HEK293T (cell line): ENCODE measurements at regions not wholly inside any gene's neighbourhood (a gene's known extent, or its start where the extent isn't known, plus 50 kb on each side); places are given as distances from the start of the nearest gene placed in this dataset.

Experiments
- CTCF ChIA-PET: fragments of 350-600 bp; formaldehyde crosslinking; extraction: SDS; loops from one replicate; lab custom pipeline; 2021; ENCODE audit warnings: antibody characterized with exemption, inconsistent platforms; lab: Yijun Ruan, JAX
- POLR2A ChIA-PET: fragments of 350-600 bp; formaldehyde crosslinking; extraction: SDS; loops from one replicate; lab custom pipeline; 2020; ENCODE audit warnings: antibody characterized with exemption, inconsistent platforms; lab: Yijun Ruan, JAX
- DNase-seq: peaks from one replicate; pipeline ENCODE4 v3.0.0; 2012; ENCODE audit warnings: mixed read lengths; ENCODE audit errors: extremely low spot score
- ARNT ChIP-seq: fragments of 450-650 bp; IDR thresholded peaks from 2 replicates; pipeline ENCODE4 v1.6.1; 2017; ENCODE audit warnings: mild to moderate bottlenecking
- BHLHE40 ChIP-seq: fragments of 450-650 bp; IDR thresholded peaks from 2 replicates; pipeline ENCODE4 v1.6.1; 2016; ENCODE audit warnings: mild to moderate bottlenecking, moderate library complexity, borderline replicate concordance
- CTBP1 ChIP-seq: fragments of 450-650 bp; IDR thresholded peaks from 2 replicates; pipeline ENCODE4 v1.6.1; 2016; ENCODE audit warnings: borderline replicate concordance
- ELF4 ChIP-seq: fragments of 450-650 bp; IDR thresholded peaks from 2 replicates; pipeline ENCODE4 v1.6.1; 2017; ENCODE audit warnings: antibody characterized with exemption
- FOXA1 ChIP-seq: fragments of 450-650 bp; IDR thresholded peaks from 2 replicates; pipeline ENCODE4 v1.6.1; 2016; ENCODE audit warnings: mild to moderate bottlenecking
- FOXK2 ChIP-seq: fragments of 450-650 bp; IDR thresholded peaks from 2 replicates; pipeline ENCODE4 v1.6.1; 2016; ENCODE audit warnings: mild to moderate bottlenecking
- FOXM1 ChIP-seq: fragments of 450-650 bp; IDR thresholded peaks from 2 replicates; pipeline ENCODE4 v1.6.1; 2017; ENCODE audit warnings: mild to moderate bottlenecking, borderline replicate concordance
- HDGF ChIP-seq: fragments of 450-650 bp; IDR thresholded peaks from 2 replicates; pipeline ENCODE4 v1.6.1; 2017; ENCODE audit warnings: antibody characterized with exemption, borderline replicate concordance
- L3MBTL2 ChIP-seq: fragments of 450-650 bp; conservative IDR thresholded peaks from 2 replicates; pipeline ENCODE4 v1.6.1; 2016; ENCODE audit warnings: mild to moderate bottlenecking
- LEF1 ChIP-seq: fragments of 450-650 bp; IDR thresholded peaks from 2 replicates; pipeline ENCODE4 v1.6.1; 2017; ENCODE audit warnings: mild to moderate bottlenecking, borderline replicate concordance
- NFRKB ChIP-seq: fragments of 450-650 bp; IDR thresholded peaks from 2 replicates; pipeline ENCODE4 v1.6.1; 2016; ENCODE audit warnings: mild to moderate bottlenecking, moderate library complexity
- SP1 ChIP-seq: fragments of 450-650 bp; IDR thresholded peaks from 2 replicates; pipeline ENCODE4 v1.6.1; 2017
- SUZ12 ChIP-seq: fragments of 450-650 bp; IDR thresholded peaks from 2 replicates; pipeline ENCODE4 v1.6.1; 2016; ENCODE audit warnings: mild to moderate bottlenecking
- TARDBP ChIP-seq: fragments of 450-650 bp; IDR thresholded peaks from 2 replicates; pipeline ENCODE4 v1.6.1; 2016
- ZNF384 ChIP-seq: fragments of 450-650 bp; IDR thresholded peaks from 2 replicates; pipeline ENCODE4 v1.6.1; 2016
- TF ChIP-seq, protein P1 (sequence below): fragments of 450-650 bp; IDR thresholded peaks from 2 replicates; pipeline ENCODE4 v1.6.1; 2016

DNA sequence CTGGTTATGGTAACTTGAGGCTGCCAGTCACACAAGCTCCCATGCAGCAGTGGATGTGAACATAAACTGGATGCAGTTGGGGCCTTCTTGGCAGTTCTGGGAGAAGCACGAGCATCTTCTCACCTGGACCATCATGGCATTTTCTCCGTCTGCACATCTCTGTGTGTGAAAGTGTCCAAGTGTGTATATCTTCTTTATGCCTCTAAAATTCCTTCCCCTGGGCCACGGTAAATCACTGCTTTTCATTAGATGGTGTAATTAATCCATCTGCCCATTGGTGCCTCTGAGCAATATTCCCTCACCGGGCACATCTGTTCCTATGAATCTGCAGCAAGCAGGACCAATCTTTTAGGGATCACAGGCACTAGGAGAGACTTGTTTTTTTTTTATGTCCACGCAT lies 138.0 kb downstream of the MAP3K7 start:
- no peak for TF ChIP-seq ELF4
- TF ChIP-seq SP1 = no peak
- no peak for TF ChIP-seq ZNF384
- TF ChIP-seq FOXK2 = no peak
- CTCF ChIA-PET = no interaction called here
- POLR2A ChIA-PET = no interaction called here
- DNase-seq = no peak

GRCh38 chr6:90446164-90446563 lies 140.7 kb downstream of the MAP3K7 start:
- CTCF ChIA-PET = interaction anchor here (0.6 kb wide), 1 partner anchor 26 kb away, joined by 3 read pairs; no protein-coding TSS in a partner anchor
- no peak for DNase-seq
- POLR2A ChIA-PET = no interaction called here

GRCh38 chr6:90445533-90446108 lies 141.3 kb downstream of the MAP3K7 start:
- ChIA-PET CTCF (no interaction called here), POLR2A (no interaction called here)
- no peak for TF ChIP-seq FOXA1
- DNase-seq = no peak

More at GRCh38 chr6:90446164-90446563, 140.7 kb downstream of the MAP3K7 start:
- TF ChIP-seq FOXM1 (no peak), FOXK2 (no peak)

DNA sequence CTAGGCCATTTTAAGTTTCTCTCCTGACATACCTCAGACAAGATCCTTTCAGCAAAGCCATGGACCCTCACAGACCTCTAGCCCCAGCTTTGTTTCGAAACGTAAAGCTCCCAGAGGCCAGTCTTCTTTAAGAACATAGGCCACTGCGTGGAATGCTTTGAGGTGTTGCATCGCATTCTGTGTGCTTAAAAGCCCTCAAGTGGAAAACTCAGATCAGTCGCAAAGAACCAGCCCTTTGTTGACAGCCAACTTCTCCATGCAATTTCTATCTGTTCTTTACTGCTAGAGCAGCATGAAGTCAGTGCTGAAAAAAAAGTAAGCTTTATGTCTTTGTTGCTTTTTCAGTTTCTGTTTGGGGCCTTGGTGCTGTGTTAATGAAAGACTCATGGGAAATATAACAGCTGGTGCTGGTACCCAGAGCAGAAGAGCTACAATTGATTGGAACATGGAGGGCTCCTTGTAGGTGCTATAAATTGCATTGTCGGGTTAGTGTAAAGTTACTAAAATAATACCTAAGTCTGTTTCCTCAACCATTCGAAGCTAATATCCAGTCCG lies 142.6 kb downstream of the MAP3K7 start:
- no peak for DNase-seq
- POLR2A ChIA-PET = no interaction called here
- TF ChIP-seq L3MBTL2 (no peak), SP1 (no peak), FOXM1 (no peak), FOXK2 (no peak), CTBP1 (no peak), BHLHE40 (no peak), LEF1 (no peak), SUZ12 (no peak), ZNF384 (no peak), TARDBP (no peak), HDGF (no peak), ARNT (no peak), NFRKB (no peak), ELF4 (no peak), FOXA1 (no peak)
- TF ChIP-seq, protein P1, sequence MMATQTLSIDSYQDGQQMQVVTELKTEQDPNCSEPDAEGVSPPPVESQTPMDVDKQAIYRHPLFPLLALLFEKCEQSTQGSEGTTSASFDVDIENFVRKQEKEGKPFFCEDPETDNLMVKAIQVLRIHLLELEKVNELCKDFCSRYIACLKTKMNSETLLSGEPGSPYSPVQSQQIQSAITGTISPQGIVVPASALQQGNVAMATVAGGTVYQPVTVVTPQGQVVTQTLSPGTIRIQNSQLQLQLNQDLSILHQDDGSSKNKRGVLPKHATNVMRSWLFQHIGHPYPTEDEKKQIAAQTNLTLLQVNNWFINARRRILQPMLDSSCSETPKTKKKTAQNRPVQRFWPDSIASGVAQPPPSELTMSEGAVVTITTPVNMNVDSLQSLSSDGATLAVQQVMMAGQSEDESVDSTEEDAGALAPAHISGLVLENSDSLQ = no peak
- CTCF ChIA-PET = interaction anchor here (0.9 kb wide), 1 partner anchor 504 kb away, joined by 3 read pairs; no protein-coding TSS in a partner anchor

- DNase-seq = no peak
- TF ChIP-seq L3MBTL2 (no peak), ELF4 (no peak), ZNF384 (no peak), FOXK2 (no peak), SUZ12 (no peak), ARNT (no peak), HDGF (no peak), FOXM1 (no peak), TARDBP (no peak), LEF1 (no peak), FOXA1 (no peak), BHLHE40 (no peak), NFRKB (no peak), SP1 (no peak), CTBP1 (no peak)
- TF ChIP-seq, protein P1 = no peak
- ChIA-PET CTCF (interaction anchor here (1.3 kb wide), 1 partner anchor 50 kb away, joined by 4 read pairs; no protein-coding TSS in a partner anchor), POLR2A (interaction anchor here (1.0 kb wide), 1 partner anchor 12 kb away, joined by 3 read pairs; no protein-coding TSS in a partner anchor)
These were observed 144.5 kb downstream of the MAP3K7 start for GRCh38 chr6:90442366-90442765.

GRCh38 chr6:90440586-90441283 lies 144.1 kb upstream of the BACH2 start:
- no peak for DNase-seq
- CTCF ChIA-PET = interaction anchor here (1.0 kb wide), 1 partner anchor 38 kb away, joined by 3 read pairs; no protein-coding TSS in a partner anchor
- POLR2A ChIA-PET = no interaction called here

More at GRCh38 chr6:90440586-90441283, 144.1 kb upstream of the BACH2 start:
- TF ChIP-seq LEF1 (no peak), ELF4 (no peak), HDGF (no peak), TARDBP (no peak), BHLHE40 (no peak), ZNF384 (no peak), FOXK2 (no peak), ARNT (no peak), SUZ12 (no peak), SP1 (no peak), L3MBTL2 (no peak), FOXM1 (no peak), FOXA1 (no peak), CTBP1 (no peak), NFRKB (no peak)
- TF ChIP-seq, protein P1 = no peak
